ENCODE measurements at regions not wholly inside any gene's neighbourhood (a gene's known extent, or its start where the extent isn't known, plus 50 kb on each side); places are given as distances from the start of the nearest gene placed in this dataset.

DNA sequence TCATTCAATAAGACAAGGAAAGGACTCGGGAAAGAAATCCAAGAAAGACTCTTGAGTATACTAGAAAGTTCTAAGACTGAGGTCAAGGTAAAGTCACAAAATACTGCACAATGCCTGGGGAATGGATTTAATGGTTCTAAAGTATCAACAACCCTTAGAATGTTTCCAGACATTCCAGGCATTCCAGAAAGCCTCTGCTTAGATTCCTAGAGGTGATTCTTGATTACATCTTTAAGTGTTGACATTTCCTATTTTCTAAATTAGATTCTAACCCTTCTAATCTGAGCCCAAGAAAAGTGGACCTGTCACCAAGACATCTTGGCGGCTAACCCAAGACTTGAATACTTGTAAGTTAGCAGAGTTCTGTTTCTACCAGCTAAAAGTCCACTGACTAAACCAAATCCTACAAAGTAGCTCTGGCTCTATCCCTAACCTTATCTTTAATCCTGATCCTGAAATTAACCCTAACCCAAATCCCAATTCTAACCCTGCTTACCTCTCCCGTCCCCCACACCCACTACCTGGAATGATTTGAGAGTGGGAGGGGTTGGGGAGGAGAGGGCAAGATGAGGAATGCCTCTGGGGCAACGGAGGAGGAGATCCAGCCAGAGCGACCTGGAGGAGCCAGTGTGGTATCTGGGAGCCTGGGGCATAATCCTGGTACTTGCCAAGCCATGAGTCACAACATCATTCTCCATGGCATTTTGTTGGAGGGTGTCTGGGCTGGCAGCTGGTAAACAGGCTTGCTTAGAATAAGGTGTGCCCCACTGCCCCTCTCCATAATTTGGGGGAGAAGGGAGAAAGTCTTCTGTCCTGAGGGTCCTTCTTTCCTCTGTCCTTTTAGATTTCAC, 93.4 kb upstream of the HOXC13 start:
- H3K36me3 ChIP-seq, result no peaks in the 10 kb centered on the region
- H3K27me3 ChIP-seq, result peaks cover 31% of the 10 kb centered on the region
- peaks cover 18% of the 10 kb centered on the region for H3K4me1 ChIP-seq
- WGBS, result 47% methylated on average over 5 of the region's 5 CpGs
- DNase-seq (ENCODE audit: low spot score in 2 of 2), result peak in 1 of 2 donors; percentile 64
- no peak for TF ChIP-seq POLR2A (IDR thresholded peaks at IDR 0.05)
- TF ChIP-seq EP300 (IDR thresholded peaks at IDR 0.05), result no peak
- TF ChIP-seq, protein P1, sequence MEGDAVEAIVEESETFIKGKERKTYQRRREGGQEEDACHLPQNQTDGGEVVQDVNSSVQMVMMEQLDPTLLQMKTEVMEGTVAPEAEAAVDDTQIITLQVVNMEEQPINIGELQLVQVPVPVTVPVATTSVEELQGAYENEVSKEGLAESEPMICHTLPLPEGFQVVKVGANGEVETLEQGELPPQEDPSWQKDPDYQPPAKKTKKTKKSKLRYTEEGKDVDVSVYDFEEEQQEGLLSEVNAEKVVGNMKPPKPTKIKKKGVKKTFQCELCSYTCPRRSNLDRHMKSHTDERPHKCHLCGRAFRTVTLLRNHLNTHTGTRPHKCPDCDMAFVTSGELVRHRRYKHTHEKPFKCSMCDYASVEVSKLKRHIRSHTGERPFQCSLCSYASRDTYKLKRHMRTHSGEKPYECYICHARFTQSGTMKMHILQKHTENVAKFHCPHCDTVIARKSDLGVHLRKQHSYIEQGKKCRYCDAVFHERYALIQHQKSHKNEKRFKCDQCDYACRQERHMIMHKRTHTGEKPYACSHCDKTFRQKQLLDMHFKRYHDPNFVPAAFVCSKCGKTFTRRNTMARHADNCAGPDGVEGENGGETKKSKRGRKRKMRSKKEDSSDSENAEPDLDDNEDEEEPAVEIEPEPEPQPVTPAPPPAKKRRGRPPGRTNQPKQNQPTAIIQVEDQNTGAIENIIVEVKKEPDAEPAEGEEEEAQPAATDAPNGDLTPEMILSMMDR (IDR thresholded peaks at IDR 0.05), result no peak
- no peak for TF ChIP-seq POLR2AphosphoS5 (IDR thresholded peaks at IDR 0.05)
- H3K27ac ChIP-seq, result no peak overlapping the region
- H3K4me3 ChIP-seq, result no peak overlapping the region
- no peaks in the 10 kb centered on the region for H3K9me3 ChIP-seq

DNA sequence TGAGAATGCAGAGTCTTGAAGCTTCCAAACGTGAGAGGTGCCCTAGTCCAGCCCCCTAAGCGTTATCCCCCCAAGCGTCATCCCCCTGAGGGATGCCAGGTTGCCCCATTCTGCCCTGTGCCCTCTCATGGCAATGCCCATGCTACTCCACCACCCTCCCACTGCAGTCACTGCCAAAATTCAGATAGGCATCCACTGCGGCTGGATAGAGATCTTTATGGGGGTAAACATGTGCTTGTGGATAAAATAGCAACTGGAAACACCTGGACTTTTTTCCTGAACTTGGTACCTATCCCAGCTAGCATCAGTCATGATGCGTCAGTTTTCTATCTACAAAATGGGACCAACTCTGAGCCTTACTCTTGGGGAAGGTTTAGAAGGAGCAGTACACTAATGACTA, 92.7 kb upstream of the HOXC13 start:
- H3K27ac ChIP-seq, result no peak overlapping the region
- H3K4me1 ChIP-seq, result peaks cover 18% of the 10 kb centered on the region
- DNase-seq (ENCODE audit: low spot score in 2 of 2), result no peak
- WGBS, result 55% methylated on average over 5 of the region's 5 CpGs
- H3K9me3 ChIP-seq, result no peaks in the 10 kb centered on the region
- H3K4me3 ChIP-seq, result no peak overlapping the region
- no peaks in the 10 kb centered on the region for H3K36me3 ChIP-seq
- H3K27me3 ChIP-seq, result peaks cover 31% of the 10 kb centered on the region
- no peak for TF ChIP-seq EP300 (IDR thresholded peaks at IDR 0.05)
- no peak for TF ChIP-seq POLR2AphosphoS5 (IDR thresholded peaks at IDR 0.05)
- TF ChIP-seq, protein P1 (IDR thresholded peaks at IDR 0.05), result no peak
- TF ChIP-seq POLR2A (IDR thresholded peaks at IDR 0.05), result no peak

DNA sequence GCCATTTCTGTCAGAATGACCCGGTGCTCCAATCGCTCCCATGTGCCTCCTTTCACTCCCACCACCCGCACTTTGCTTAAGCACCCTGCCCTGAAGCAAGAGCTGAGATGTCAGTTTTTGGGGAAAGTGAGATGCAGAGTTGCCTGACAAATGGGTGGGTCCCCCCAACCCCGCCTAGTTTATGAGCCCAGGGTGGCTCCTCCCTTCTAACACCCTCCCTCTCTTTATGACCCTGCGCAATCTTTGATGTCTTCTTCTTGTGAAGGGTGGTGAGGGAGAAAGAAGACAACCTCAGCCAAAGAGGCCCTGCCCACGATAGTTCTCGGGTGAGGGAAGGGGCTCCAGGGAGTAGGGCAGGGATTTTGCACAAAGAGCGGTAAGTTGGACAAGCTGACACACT, 89.5 kb upstream of the HOXC13 start:
- DNase-seq (ENCODE audit: low spot score in 2 of 2), result no peak
- no peaks in the 10 kb centered on the region for H3K36me3 ChIP-seq
- H3K9me3 ChIP-seq, result no peaks in the 10 kb centered on the region
- H3K27me3 ChIP-seq, result peaks cover 35% of the 10 kb centered on the region
- H3K4me3 ChIP-seq, result no peak overlapping the region
- no peak overlapping the region for H3K27ac ChIP-seq
- TF ChIP-seq, protein P1 (IDR thresholded peaks at IDR 0.05), result no peak
- WGBS, result 89% methylated on average over 8 of the region's 8 CpGs
- H3K4me1 ChIP-seq, result peaks cover 18% of the 10 kb centered on the region

DNA sequence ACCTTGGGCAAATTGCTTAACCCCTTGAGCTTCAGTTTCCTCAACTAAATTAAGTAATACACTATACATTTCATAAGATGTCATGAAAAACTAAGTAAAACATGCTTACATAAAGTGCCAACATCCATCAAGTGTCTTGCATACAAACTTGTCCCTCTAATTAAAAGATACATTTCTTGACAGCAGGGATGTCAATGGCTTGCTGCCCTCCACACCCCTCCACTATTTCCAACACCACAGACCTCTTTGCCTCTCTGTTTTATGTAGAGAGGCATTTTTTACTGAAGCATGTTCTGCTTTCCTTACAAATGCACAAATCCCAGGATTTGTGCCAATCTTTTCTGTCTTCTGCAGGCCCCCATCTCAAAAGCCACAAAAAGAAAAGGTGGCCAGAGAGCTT, 89.0 kb upstream of the HOXC13 start:
- Histone ChIP-seq H3K9me3 (no peaks in the 10 kb centered on the region), H3K27ac (no peak overlapping the region), H3K4me1 (peaks cover 13% of the 10 kb centered on the region), H3K27me3 (peaks cover 32% of the 10 kb centered on the region), H3K36me3 (no peaks in the 10 kb centered on the region), H3K4me3 (no peak overlapping the region)
- DNase-seq (ENCODE audit: low spot score in 2 of 2), result no peak
- TF ChIP-seq POLR2A (IDR thresholded peaks at IDR 0.05) (no peak), POLR2AphosphoS5 (IDR thresholded peaks at IDR 0.05) (no peak), EP300 (IDR thresholded peaks at IDR 0.05) (no peak)
- TF ChIP-seq, protein P1 (IDR thresholded peaks at IDR 0.05), result no peak

DNA sequence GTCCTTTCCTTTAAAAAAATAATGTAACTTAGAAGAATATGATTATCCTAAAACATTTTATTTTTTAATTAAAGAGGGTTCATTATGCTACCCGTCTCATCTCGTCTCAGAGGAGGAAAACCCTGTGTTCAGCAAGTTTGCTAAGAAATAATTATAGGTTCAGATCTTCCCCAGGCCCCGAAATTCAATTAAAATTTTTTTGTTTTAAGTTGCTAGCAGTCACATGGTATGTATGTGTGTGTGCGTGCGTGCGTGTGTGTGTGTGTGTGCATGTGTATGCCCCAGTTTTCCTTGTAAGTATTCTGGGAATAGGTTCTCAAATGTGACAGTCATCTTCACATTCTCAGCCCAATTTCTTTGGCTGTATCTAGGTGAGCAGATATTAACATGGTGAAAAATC, 86.6 kb upstream of the HOXC13 start:
- Histone ChIP-seq H3K27ac (no peak overlapping the region), H3K36me3 (no peaks in the 10 kb centered on the region), H3K4me3 (no peak overlapping the region), H3K4me1 (no peaks in the 10 kb centered on the region), H3K9me3 (no peaks in the 10 kb centered on the region), H3K27me3 (peaks cover 19% of the 10 kb centered on the region)
- DNase-seq (ENCODE audit: low spot score in 2 of 2), result no peak
- 81% methylated on average over 6 of the region's 6 CpGs for WGBS
- TF ChIP-seq EP300 (IDR thresholded peaks at IDR 0.05), result no peak
- no peak for TF ChIP-seq POLR2A (IDR thresholded peaks at IDR 0.05)
- TF ChIP-seq POLR2AphosphoS5 (IDR thresholded peaks at IDR 0.05), result no peak
- TF ChIP-seq, protein P1 (IDR thresholded peaks at IDR 0.05), result no peak

Measured in suprapubic skin (tissue), 4 donors.